GM10248 (cell line): ENCODE measurements at regions not wholly inside any gene's neighbourhood (a gene's known extent, or its start where the extent isn't known, plus 50 kb on each side); places are given as distances from the start of the nearest gene placed in this dataset.

Experiments used
- CTCF ChIA-PET: fragments of 300-600 bp; sonication (Branson Sonifier 250); formaldehyde crosslinking; extraction: SDS; loops from one replicate; lab custom pipeline; 2021; ENCODE audit warnings: antibody characterized with exemption; lab: Yijun Ruan, JAX
- POLR2A ChIA-PET: fragments of 350-650 bp; sonication (Branson Sonifier 250); formaldehyde crosslinking; extraction: SDS; loops from one replicate; lab custom pipeline; 2020; ENCODE audit warnings: antibody characterized with exemption; lab: Yijun Ruan, JAX
- DNase-seq: peaks from one replicate; pipeline ENCODE4 v3.0.0; 2012; ENCODE audit errors: extremely low spot score
- CTCF ChIP-seq: IDR thresholded peaks from 2 replicates; pipeline ENCODE4 v1.5.1; 2012; ENCODE audit warnings: mild to moderate bottlenecking, low read depth; ENCODE audit errors: extremely low read depth, missing control alignments, control extremely low read depth

GRCh38 chr13:73262862-73263627, 204.2 kb downstream of the KLF5 start:
- ChIA-PET CTCF (no interaction called here), POLR2A (no interaction called here)
- TF ChIP-seq CTCF = no peak
- no peak for DNase-seq

- CTCF ChIA-PET = interaction anchor here (0.9 kb wide), 1 partner anchor 13 kb away, joined by 3 read pairs; no protein-coding TSS in a partner anchor
- POLR2A ChIA-PET = no interaction called here
- no peak for TF ChIP-seq CTCF
- DNase-seq = no peak
Measured at GRCh38 chr13:73261739-73262216, 203.0 kb downstream of the KLF5 start.

- ChIA-PET POLR2A (no interaction called here), CTCF (interaction anchor here (1.2 kb wide), 1 partner anchor 38 kb away, joined by 4 read pairs; no protein-coding TSS in a partner anchor)
- TF ChIP-seq CTCF = no peak
- DNase-seq = no peak
Measured at GRCh38 chr13:73259061-73260017, 200.5 kb downstream of the KLF5 start.

GRCh38 chr13:73258406-73258805, 199.6 kb downstream of the KLF5 start:
- ChIA-PET CTCF (no interaction called here), POLR2A (no interaction called here)
- DNase-seq = no peak
- TF ChIP-seq CTCF = no peak

GRCh38 chr13:73254827-73255226, 196.0 kb downstream of the KLF5 start:
- POLR2A ChIA-PET = no interaction called here
- CTCF ChIA-PET = no interaction called here
- no peak for TF ChIP-seq CTCF
- DNase-seq = no peak

GRCh38 chr13:73251626-73252265, 192.9 kb downstream of the KLF5 start:
- no peak for DNase-seq
- ChIA-PET CTCF (no interaction called here), POLR2A (no interaction called here)
- no peak for TF ChIP-seq CTCF
